K562 (cell line): ENCODE measurements at regions not wholly inside any gene's neighbourhood (a gene's known extent, or its start where the extent isn't known, plus 50 kb on each side); places are given as distances from the start of the nearest gene placed in this dataset.

Experiments used
- ATAC-seq: fragments of 200-7000 bp; cut with Tn5 transposase; 3 replicates; pipeline ENCODE4 v1.9.1; 2020; ENCODE audit warnings: moderate library complexity
- BruUV-seq: library from RNA; stranded (reverse); fragments of 400-500 nt; replicated peaks from 2 replicates; lab custom pipeline; 2021; lab: Mats Ljungman, UMichigan
- CTCF ChIA-PET: fragments of 300-600 bp; formaldehyde crosslinking; extraction: SDS; loops from one replicate; lab custom pipeline; 2021; ENCODE audit warnings: low intra/inter-chr PET ratio; lab: Yijun Ruan, JAX
- POLR2A ChIA-PET: fragments of 300-600, 350-650 bp; sonication (Branson Sonifier 250); formaldehyde crosslinking; extraction: SDS; loops from one replicate; lab custom pipeline; 2021; ENCODE audit warnings: antibody characterized with exemption, inconsistent platforms; lab: Yijun Ruan, JAX
- DNase-seq, 4 experiments: peaks; one replicate each; pipeline versions ENCODE4 v3.0.0 to v3.0.0-alpha.2; 2011 to 2018; ENCODE audit warnings: low spot score in 3 of 4, mixed read lengths in 3 of 4; ENCODE audit errors: extremely low read depth in 1 of 4
- FAIRE-seq: peaks from 2 replicates; lab custom pipeline; 2011; peaks lifted over from hg19 to GRCh38; lab: Jason Lieb, UNC
- H2AFZ ChIP-seq: 2 replicates; pipeline ENCODE4 v1.6.0; 2011; ENCODE audit warnings: low read depth, low read length, control low read depth, inconsistent platforms
- H3K27ac ChIP-seq: fragments of 200-600 bp; 3 replicates; pipeline ENCODE4 v1.8.0; 2011; ENCODE audit warnings: low read depth, mild to moderate bottlenecking, control low read depth, inconsistent platforms, low read length, moderate library complexity, mixed read lengths; ENCODE audit errors: extremely low read depth
- H3K27me3 ChIP-seq, 2 experiments: fragments of 300-600 bp in 1 of 2; 2 replicates in 1 of 2; 3 replicates in 1 of 2; pipeline versions ENCODE4 v1.6.0 to v1.8.0; 2011; ENCODE audit warnings: inconsistent platforms in 2 of 2, low read length in 2 of 2, mild to moderate bottlenecking in 1 of 2, mixed read lengths in 1 of 2, moderate library complexity in 1 of 2; ENCODE audit not compliant: control insufficient read depth in 2 of 2, insufficient read depth in 2 of 2
- H3K36me3 ChIP-seq: fragments of 300-600 bp; 3 replicates; pipeline ENCODE4 v1.8.0; 2011; ENCODE audit warnings: mild to moderate bottlenecking, low read length, inconsistent platforms; ENCODE audit not compliant: control insufficient read depth, insufficient read depth
- H3K4me1 ChIP-seq, 2 experiments: fragments of 200-600 bp in 1 of 2; replicated peaks in 1 of 2; 2 replicates in 1 of 2; 3 replicates in 1 of 2; pipeline versions ENCODE4 v1.5.1 to v1.8.0; 2011; ENCODE audit warnings: inconsistent platforms in 2 of 2, low read length in 2 of 2, mild to moderate bottlenecking in 1 of 2, mixed read lengths in 1 of 2, moderate library complexity in 1 of 2; ENCODE audit not compliant: control insufficient read depth in 2 of 2, insufficient read depth in 2 of 2
- H3K4me2 ChIP-seq: 2 replicates; pipeline ENCODE4 v1.6.1; 2011; ENCODE audit warnings: low read length, control low read depth, inconsistent platforms, mixed read lengths; ENCODE audit not compliant: insufficient read depth
- H3K4me3 ChIP-seq: fragments of 200-600 bp; sonication (generic), shearing (Covaris generic); 2 replicates; pipeline ENCODE4 v1.5.1; 2016; ENCODE audit warnings: control low read depth, inconsistent platforms
- H3K79me2 ChIP-seq: fragments of 200-600 bp; 3 replicates; pipeline ENCODE4 v1.8.0; 2011; ENCODE audit warnings: low read length, inconsistent platforms; ENCODE audit not compliant: control insufficient read depth, insufficient read depth
- H3K9ac ChIP-seq, 2 experiments: 2 replicates each; pipeline versions ENCODE4 v1.6.0 to v1.6.1; 2011; ENCODE audit warnings: low read depth in 2 of 2, low read length in 2 of 2, control low read depth in 1 of 2, inconsistent platforms in 1 of 2, mild to moderate bottlenecking in 1 of 2, mixed read lengths in 1 of 2; ENCODE audit not compliant: insufficient read depth in 1 of 2
- H3K9me1 ChIP-seq: one replicate; pipeline ENCODE4 v1.6.0; 2011; ENCODE audit warnings: inconsistent platforms, mild to moderate bottlenecking, low read length, moderate library complexity; ENCODE audit not compliant: control insufficient read depth, insufficient read depth
- H3K9me3 ChIP-seq: replicated peaks from 2 replicates; pipeline ENCODE4 v1.5.1; 2011; ENCODE audit warnings: low read depth, low read length, inconsistent platforms; ENCODE audit not compliant: control insufficient read depth, insufficient read depth
- H4K20me1 ChIP-seq: replicated peaks from 2 replicates; pipeline ENCODE4 v1.6.1; 2011; ENCODE audit warnings: low read length, inconsistent platforms, mixed read lengths; ENCODE audit not compliant: control insufficient read depth, insufficient read depth
- BRD4 ChIP-seq: fragments of 200-600 bp; sonication (generic); IDR thresholded peaks from 2 replicates; pipeline ENCODE4 v1.6.1; 2017; ENCODE audit warnings: inconsistent platforms
- CHCHD3 ChIP-seq: fragments of 250-450 bp; sonication (Bioruptor Pico); IDR thresholded peaks from 2 replicates; pipeline ENCODE4 v2.1.2; 2022; ENCODE audit warnings: mild to moderate bottlenecking
- DNMT1 ChIP-seq: fragments of 450-650 bp; IDR thresholded peaks from 2 replicates; pipeline ENCODE4 v1.6.1; 2016; ENCODE audit warnings: antibody characterized with exemption, mild to moderate bottlenecking
- ETV1 ChIP-seq: fragments of 450-650 bp; conservative IDR thresholded peaks from 2 replicates; pipeline ENCODE4 v1.6.1; 2016; ENCODE audit warnings: missing genetic modification characterization, control low read depth, low read depth, missing compliant biosample characterization
- GABPA ChIP-seq: fragments of 200-800 bp; sonication (Bioruptor generic); conservative IDR thresholded peaks from 2 replicates; pipeline ENCODE4 v1.6.1; 2016; ENCODE audit warnings: low read depth, missing genetic modification characterization, missing compliant biosample characterization
- HDAC6 ChIP-seq: IDR thresholded peaks from 2 replicates; pipeline ENCODE4 v1.6.1; 2012; ENCODE audit warnings: low read depth, mild to moderate bottlenecking, control low read depth, inconsistent platforms, low read length, moderate library complexity
- PCBP1 ChIP-seq: fragments of 200-400 bp; formaldehyde crosslinking; IDR thresholded peaks from 2 replicates; pipeline ENCODE4 v1.6.1; 2018; ENCODE audit warnings: mild to moderate bottlenecking, low read depth, low read length; ENCODE audit not compliant: poor library complexity, severe bottlenecking
- PML ChIP-seq: IDR thresholded peaks from 2 replicates; pipeline ENCODE4 v1.6.1; 2012; ENCODE audit warnings: low read length, inconsistent platforms
- POLR2AphosphoS5 ChIP-seq: IDR thresholded peaks from 2 replicates; pipeline ENCODE4 v1.6.1; 2011; ENCODE audit warnings: mild to moderate bottlenecking, low read depth, low read length, moderate library complexity; ENCODE audit not compliant: control insufficient read depth, insufficient read depth
- POLR2G ChIP-seq: fragments of 200-400 bp; formaldehyde crosslinking; IDR thresholded peaks from 2 replicates; pipeline ENCODE4 v1.6.1; 2017; ENCODE audit warnings: low read depth, mild to moderate bottlenecking, antibody characterized with exemption, low read length, moderate library complexity
- RFX5 ChIP-seq: IDR thresholded peaks from 2 replicates; pipeline ENCODE4 v1.6.1; 2011; ENCODE audit warnings: low read depth, mild to moderate bottlenecking, improper control_type of control experiment, low read length
- VEZF1 ChIP-seq: fragments of 200-800 bp; sonication (Bioruptor generic); IDR thresholded peaks from 2 replicates; pipeline ENCODE4 v1.6.1; 2017; ENCODE audit warnings: missing genetic modification characterization, missing compliant biosample characterization
- ZBTB8A ChIP-seq: fragments of 450-650 bp; IDR thresholded peaks from 2 replicates; pipeline ENCODE4 v1.6.1; 2018; ENCODE audit warnings: mild to moderate bottlenecking, moderate library complexity; ENCODE audit not compliant: partially characterized antibody
- ZNF124 ChIP-seq: sonication (generic); formaldehyde crosslinking; IDR thresholded peaks from 2 replicates; pipeline ENCODE4 v1.8.1; 2022; ENCODE audit warnings: missing genetic modification reagents
- ZNF41 ChIP-seq: fragments of 250-450 bp; sonication (Bioruptor Pico); conservative IDR thresholded peaks from 2 replicates; pipeline ENCODE4 v1.4.0; 2020; ENCODE audit warnings: mild to moderate bottlenecking
- ZNF717 ChIP-seq: fragments of 250-450 bp; sonication (Bioruptor Pico); IDR thresholded peaks from 2 replicates; pipeline ENCODE4 v1.5.0; 2021
- WGBS: fragments of 100-300 bp; shearing (Covaris generic); methylation state at CpG from one replicate; pipeline ENCODE4 v1.1.6; 2016; ENCODE audit warnings: low coverage, mixed read lengths; ENCODE audit not compliant: insufficient coverage; ENCODE audit errors: missing lambda C conversion rate; 5-methylcytosine and 5-hydroxymethylcytosine counted together
- in situ Hi-C: fragments of 300-500 bp; cut with MboI; formaldehyde crosslinking; loops from 4 replicates; pipeline ENCODE4 v1.15.0; 2018; ENCODE audit warnings: inconsistent platforms, mixed read lengths
- intact Hi-C: fragments of 100-400 bp; cut with micrococcal nuclease; formaldehyde crosslinking; loops from 2 replicates; pipeline ENCODE4 v1.14.2; 2022
- TF ChIP-seq, protein P1 (sequence below): fragments of 250-450 bp; sonication (Bioruptor Pico); IDR thresholded peaks from 2 replicates; pipeline ENCODE4 v1.5.0; 2021
- TF ChIP-seq, protein P2 (sequence below): sonication (generic); formaldehyde crosslinking; IDR thresholded peaks from 2 replicates; pipeline ENCODE4 v1.8.1; 2023; ENCODE audit warnings: mild to moderate bottlenecking, missing genetic modification reagents, moderate library complexity
- TF ChIP-seq, protein P3 (sequence below): fragments of 450-650 bp; formaldehyde crosslinking; IDR thresholded peaks from 2 replicates; pipeline ENCODE4 v1.4.0; 2020; ENCODE audit warnings: mild to moderate bottlenecking, mixed read lengths
- TF ChIP-seq, protein P4 (sequence below): fragments of 250-450 bp; sonication (Bioruptor Pico); IDR thresholded peaks from 2 replicates; pipeline ENCODE4 v1.8.0; 2021; ENCODE audit warnings: moderate library complexity, mild to moderate bottlenecking, inconsistent platforms

DNA sequence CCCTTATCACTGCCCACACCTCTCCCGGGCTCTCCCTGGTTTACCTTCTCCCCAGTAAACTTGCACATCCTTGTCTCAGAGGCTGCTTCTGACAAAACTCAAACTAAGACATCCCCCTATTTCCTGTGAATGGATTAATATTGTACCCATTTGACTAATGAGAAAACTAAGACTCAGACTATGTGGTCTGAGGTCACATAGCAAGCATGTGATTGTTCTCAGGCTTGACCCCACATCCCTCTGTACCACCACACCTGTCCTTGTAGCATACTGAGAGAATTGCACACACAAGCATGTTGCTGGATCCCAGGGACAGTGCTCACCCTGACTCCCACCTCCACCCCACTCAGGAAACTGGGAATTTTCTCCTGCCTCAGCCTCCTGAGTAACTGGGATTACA lies 90.7 kb upstream of the HES1 start:
- Histone ChIP-seq H2AFZ (no peak overlapping the region), H3K27me3 (no peaks in the 10 kb centered on the region), H4K20me1 (no peaks in the 10 kb centered on the region), H3K4me1 (peaks cover 0 to 18% of the 10 kb centered on the region in 2 experiments; a peak in 2 of 5 replicates), H3K9ac (no peak overlapping the region), H3K79me2 (no peaks in the 10 kb centered on the region), H3K9me1 (no peaks in the 10 kb centered on the region), H3K36me3 (no peaks in the 10 kb centered on the region), H3K27ac (no peak overlapping the region), H3K4me3 (no peak overlapping the region), H3K9me3 (peaks cover 1% of the 10 kb centered on the region; the same call in 1 of the 2 replicates), H3K4me2 (no peak overlapping the region)
- POLR2A ChIA-PET, result no interaction called here
- WGBS, result 63% methylated on average over 1 of the region's 1 CpG
- FAIRE-seq, result no peak
- no peak for TF ChIP-seq ZNF717
- no peak for TF ChIP-seq PML
- TF ChIP-seq GABPA (tag), result no peak
- no peak for TF ChIP-seq ZBTB8A
- TF ChIP-seq BRD4, result no peak
- TF ChIP-seq RFX5, result no peak
- no peak for TF ChIP-seq HDAC6
- TF ChIP-seq, protein P1, sequence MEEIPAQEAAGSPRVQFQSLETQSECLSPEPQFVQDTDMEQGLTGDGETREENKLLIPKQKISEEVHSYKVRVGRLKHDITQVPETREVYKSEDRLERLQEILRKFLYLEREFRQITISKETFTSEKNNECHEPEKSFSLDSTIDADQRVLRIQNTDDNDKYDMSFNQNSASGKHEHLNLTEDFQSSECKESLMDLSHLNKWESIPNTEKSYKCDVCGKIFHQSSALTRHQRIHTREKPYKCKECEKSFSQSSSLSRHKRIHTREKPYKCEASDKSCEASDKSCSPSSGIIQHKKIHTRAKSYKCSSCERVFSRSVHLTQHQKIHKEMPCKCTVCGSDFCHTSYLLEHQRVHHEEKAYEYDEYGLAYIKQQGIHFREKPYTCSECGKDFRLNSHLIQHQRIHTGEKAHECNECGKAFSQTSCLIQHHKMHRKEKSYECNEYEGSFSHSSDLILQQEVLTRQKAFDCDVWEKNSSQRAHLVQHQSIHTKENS (CRISPR knock-in tag), result no peak
- TF ChIP-seq CHCHD3, result no peak
- no peak for TF ChIP-seq POLR2AphosphoS5
- no peak for TF ChIP-seq PCBP1
- TF ChIP-seq ZNF41, result no peak
- TF ChIP-seq POLR2G, result no peak
- TF ChIP-seq, protein P2, sequence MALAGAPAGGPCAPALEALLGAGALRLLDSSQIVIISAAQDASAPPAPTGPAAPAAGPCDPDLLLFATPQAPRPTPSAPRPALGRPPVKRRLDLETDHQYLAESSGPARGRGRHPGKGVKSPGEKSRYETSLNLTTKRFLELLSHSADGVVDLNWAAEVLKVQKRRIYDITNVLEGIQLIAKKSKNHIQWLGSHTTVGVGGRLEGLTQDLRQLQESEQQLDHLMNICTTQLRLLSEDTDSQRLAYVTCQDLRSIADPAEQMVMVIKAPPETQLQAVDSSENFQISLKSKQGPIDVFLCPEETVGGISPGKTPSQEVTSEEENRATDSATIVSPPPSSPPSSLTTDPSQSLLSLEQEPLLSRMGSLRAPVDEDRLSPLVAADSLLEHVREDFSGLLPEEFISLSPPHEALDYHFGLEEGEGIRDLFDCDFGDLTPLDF (CRISPR knock-in tag), result no peak
- no peak for TF ChIP-seq ZNF124 (CRISPR knock-in tag)
- TF ChIP-seq, protein P3, sequence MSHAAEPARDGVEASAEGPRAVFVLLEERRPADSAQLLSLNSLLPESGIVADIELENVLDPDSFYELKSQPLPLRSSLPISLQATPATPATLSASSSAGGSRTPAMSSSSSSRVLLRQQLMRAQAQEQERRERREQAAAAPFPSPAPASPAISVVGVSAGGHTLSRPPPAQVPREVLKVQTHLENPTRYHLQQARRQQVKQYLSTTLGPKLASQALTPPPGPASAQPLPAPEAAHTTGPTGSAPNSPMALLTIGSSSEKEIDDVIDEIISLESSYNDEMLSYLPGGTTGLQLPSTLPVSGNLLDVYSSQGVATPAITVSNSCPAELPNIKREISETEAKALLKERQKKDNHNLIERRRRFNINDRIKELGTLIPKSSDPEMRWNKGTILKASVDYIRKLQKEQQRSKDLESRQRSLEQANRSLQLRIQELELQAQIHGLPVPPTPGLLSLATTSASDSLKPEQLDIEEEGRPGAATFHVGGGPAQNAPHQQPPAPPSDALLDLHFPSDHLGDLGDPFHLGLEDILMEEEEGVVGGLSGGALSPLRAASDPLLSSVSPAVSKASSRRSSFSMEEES (CRISPR knock-in tag), result no peak
- TF ChIP-seq ETV1, result no peak
- TF ChIP-seq, protein P4, sequence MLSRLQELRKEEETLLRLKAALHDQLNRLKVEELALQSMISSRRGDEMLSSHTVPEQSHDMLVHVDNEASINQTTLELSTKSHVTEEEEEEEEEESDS (CRISPR knock-in tag), result no peak
- no peak for TF ChIP-seq VEZF1 (CRISPR knock-in tag)
- TF ChIP-seq DNMT1, result no peak
- CTCF ChIA-PET, result no interaction called here
- DNase-seq, result no peak
- intact Hi-C loops (no loop called here), in situ Hi-C loops (no loop called here)
- ATAC-seq, result no peak
- BruUV-seq, result no TSS peak
